GM12878 (cell line): ENCODE measurements at regions not wholly inside any gene's neighbourhood (a gene's known extent, or its start where the extent isn't known, plus 50 kb on each side); places are given as distances from the start of the nearest gene placed in this dataset.

ENCODE experiments used
- ATF2 ChIP-seq: IDR thresholded peaks from 2 replicates; pipeline ENCODE4 v1.6.1; 2012; ENCODE audit warnings: low read length, inconsistent platforms
- ATF7 ChIP-seq: fragments of 450-650 bp; IDR thresholded peaks from 2 replicates; pipeline ENCODE4 v1.6.1; 2016; ENCODE audit warnings: low read depth, mild to moderate bottlenecking
- BCL11A ChIP-seq: IDR thresholded peaks from 2 replicates; pipeline ENCODE4 v1.6.1; 2011; ENCODE audit warnings: low read depth, low read length
- BHLHE40 ChIP-seq, 2 experiments: fragments of 450-650 bp in 1 of 2; IDR thresholded peaks; 2 replicates each; pipeline ENCODE4 v1.6.1; 2011 to 2017; ENCODE audit warnings: low read depth in 2 of 2, borderline replicate concordance in 1 of 2, improper control_type of control experiment in 1 of 2, low read length in 1 of 2, mild to moderate bottlenecking in 1 of 2
- CHD2 ChIP-seq: IDR thresholded peaks from 2 replicates; pipeline ENCODE4 v1.6.1; 2011; ENCODE audit warnings: low read depth, low read length, improper control_type of control experiment, borderline replicate concordance
- E2F4 ChIP-seq: IDR thresholded peaks from 2 replicates; pipeline ENCODE4 v1.6.1; 2012; ENCODE audit warnings: low read depth, low read length, improper control_type of control experiment
- E4F1 ChIP-seq: fragments of 450-650 bp; IDR thresholded peaks from 2 replicates; pipeline ENCODE4 v1.6.1; 2018; ENCODE audit warnings: borderline replicate concordance, mild to moderate bottlenecking; ENCODE audit not compliant: partially characterized antibody
- IKZF1 ChIP-seq: fragments of 450-650 bp; conservative IDR thresholded peaks from 2 replicates; pipeline ENCODE4 v1.6.1; 2017; ENCODE audit warnings: antibody characterized with exemption, mild to moderate bottlenecking
- IRF5 ChIP-seq: fragments of 450-650 bp; IDR thresholded peaks from 2 replicates; pipeline ENCODE4 v1.6.1; 2017; ENCODE audit warnings: borderline replicate concordance
- MEF2B ChIP-seq: fragments of 450-650 bp; IDR thresholded peaks from 2 replicates; pipeline ENCODE4 v1.6.1; 2018; ENCODE audit warnings: mild to moderate bottlenecking, moderate library complexity; ENCODE audit not compliant: partially characterized antibody, poor library complexity, severe bottlenecking
- MXI1 ChIP-seq: fragments of 150-350 bp; IDR thresholded peaks from 2 replicates; pipeline ENCODE4 v1.6.1; 2011; ENCODE audit warnings: low read depth, mild to moderate bottlenecking, inconsistent platforms, low read length, improper control_type of control experiment
- MYB ChIP-seq: fragments of 150-350 bp; IDR thresholded peaks from 2 replicates; pipeline ENCODE4 v1.6.1; 2014; ENCODE audit warnings: mild to moderate bottlenecking, low read depth, low read length, borderline replicate concordance
- NFYB ChIP-seq: IDR thresholded peaks from 2 replicates; pipeline ENCODE4 v1.6.1; 2011; ENCODE audit warnings: low read depth, mild to moderate bottlenecking, low read length, improper control_type of control experiment, moderate library complexity; ENCODE audit not compliant: insufficient read depth
- PAX5 ChIP-seq: IDR thresholded peaks from 2 replicates; pipeline ENCODE4 v1.6.1; 2011; ENCODE audit warnings: low read depth, low read length, borderline replicate concordance
- SUPT20H ChIP-seq: IDR thresholded peaks from 2 replicates; pipeline ENCODE4 v1.6.1; 2011; ENCODE audit warnings: low read depth, mild to moderate bottlenecking, low read length, moderate library complexity, borderline replicate concordance; ENCODE audit not compliant: control insufficient read depth
- SUZ12 ChIP-seq: fragments of 200-600 bp; sonication (generic); IDR thresholded peaks from one replicate; pipeline ENCODE4 v1.6.1; 2018; ENCODE audit warnings: antibody characterized with exemption, mild to moderate bottlenecking; ENCODE audit not compliant: unreplicated experiment
- TAF1 ChIP-seq: IDR thresholded peaks from 2 replicates; pipeline ENCODE4 v1.6.1; 2011; ENCODE audit warnings: mild to moderate bottlenecking, low read depth, low read length, borderline replicate concordance
- ZNF207 ChIP-seq: fragments of 450-650 bp; IDR thresholded peaks from 2 replicates; pipeline ENCODE4 v1.6.1; 2014; ENCODE audit warnings: antibody characterized with exemption, mild to moderate bottlenecking, borderline replicate concordance
- ZNF24 ChIP-seq: fragments of 450-650 bp; IDR thresholded peaks from 2 replicates; pipeline ENCODE4 v1.6.1; 2017; ENCODE audit warnings: antibody characterized with exemption, mild to moderate bottlenecking
- ZSCAN29 ChIP-seq: fragments of 450-650 bp; IDR thresholded peaks from 2 replicates; pipeline ENCODE4 v1.6.1; 2017; ENCODE audit warnings: mild to moderate bottlenecking, moderate library complexity
- ZZZ3 ChIP-seq: IDR thresholded peaks from 2 replicates; pipeline ENCODE4 v1.6.1; 2011; ENCODE audit warnings: low read depth; ENCODE audit not compliant: control insufficient read depth, insufficient read length
- TF ChIP-seq, protein P1 (sequence below), 3 experiments: IDR thresholded peaks in 2 of 3; conservative IDR thresholded peaks in 1 of 3; 2 replicates each; pipeline ENCODE4 v1.5.1; 2011; ENCODE audit warnings: low read depth in 3 of 3, low read length in 3 of 3, mild to moderate bottlenecking in 3 of 3, control low read depth in 2 of 3, moderate library complexity in 2 of 3, inconsistent platforms in 1 of 3, mixed read lengths in 1 of 3; ENCODE audit not compliant: control insufficient read depth in 2 of 3, insufficient read depth in 1 of 3; ENCODE audit errors: extremely low read depth in 1 of 3

- TF ChIP-seq, protein P1, sequence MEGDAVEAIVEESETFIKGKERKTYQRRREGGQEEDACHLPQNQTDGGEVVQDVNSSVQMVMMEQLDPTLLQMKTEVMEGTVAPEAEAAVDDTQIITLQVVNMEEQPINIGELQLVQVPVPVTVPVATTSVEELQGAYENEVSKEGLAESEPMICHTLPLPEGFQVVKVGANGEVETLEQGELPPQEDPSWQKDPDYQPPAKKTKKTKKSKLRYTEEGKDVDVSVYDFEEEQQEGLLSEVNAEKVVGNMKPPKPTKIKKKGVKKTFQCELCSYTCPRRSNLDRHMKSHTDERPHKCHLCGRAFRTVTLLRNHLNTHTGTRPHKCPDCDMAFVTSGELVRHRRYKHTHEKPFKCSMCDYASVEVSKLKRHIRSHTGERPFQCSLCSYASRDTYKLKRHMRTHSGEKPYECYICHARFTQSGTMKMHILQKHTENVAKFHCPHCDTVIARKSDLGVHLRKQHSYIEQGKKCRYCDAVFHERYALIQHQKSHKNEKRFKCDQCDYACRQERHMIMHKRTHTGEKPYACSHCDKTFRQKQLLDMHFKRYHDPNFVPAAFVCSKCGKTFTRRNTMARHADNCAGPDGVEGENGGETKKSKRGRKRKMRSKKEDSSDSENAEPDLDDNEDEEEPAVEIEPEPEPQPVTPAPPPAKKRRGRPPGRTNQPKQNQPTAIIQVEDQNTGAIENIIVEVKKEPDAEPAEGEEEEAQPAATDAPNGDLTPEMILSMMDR (IDR thresholded peaks at IDR 0.05 in 2 of 3, conservative IDR thresholded peaks at IDR 0.05 in 1 of 3; ENCODE audit: control insufficient read depth in 2 of 3, extremely low read depth in 1 of 3, insufficient read depth in 1 of 3, low read depth in 3 of 3, low read length in 3 of 3): peak in 2 of 3 experiments; percentile 9 to 24; a peak in 3 of 6 replicates
- TF ChIP-seq ZNF207: no peak
- no peak for TF ChIP-seq PAX5
- no peak for TF ChIP-seq NFYB
- no peak; the same call in 1 of the 2 replicates for TF ChIP-seq IKZF1
- no peak for TF ChIP-seq ZZZ3
- no peak for TF ChIP-seq ATF2
- TF ChIP-seq BCL11A: no peak
- TF ChIP-seq CHD2: no peak
- TF ChIP-seq IRF5: no peak
- TF ChIP-seq MYB: no peak
- no peak for TF ChIP-seq SUPT20H
- peak; percentile 16 for TF ChIP-seq MEF2B
- no peak for TF ChIP-seq ZNF24
- TF ChIP-seq SUZ12: no peak
- TF ChIP-seq TAF1: no peak
- peak in 1 of 2 experiments; percentile 10; a peak in 1 of 4 replicates for TF ChIP-seq BHLHE40 (IDR thresholded peaks at IDR 0.05; ENCODE audit: borderline replicate concordance in 1 of 2, low read depth in 2 of 2, low read length in 1 of 2)
- no peak for TF ChIP-seq E2F4
- TF ChIP-seq ZSCAN29: no peak
- TF ChIP-seq ATF7: no peak
- no peak for TF ChIP-seq MXI1
- TF ChIP-seq E4F1: no peak
These were observed 55.0 kb upstream of the GSE1 start (continued) for GRCh38 chr16:85557971-85558657.
